Panc1 (cell line): ENCODE measurements at regions not wholly inside any gene's neighbourhood (a gene's known extent, or its start where the extent isn't known, plus 50 kb on each side); places are given as distances from the start of the nearest gene placed in this dataset.

Experiments used
- ATAC-seq: fragments of 200-7000 bp; cut with Tn5 transposase; 2 replicates; pipeline ENCODE4 v1.9.1; 2020; ENCODE audit warnings: mild to moderate bottlenecking, moderate library complexity
- BruUV-seq: library from RNA; stranded (reverse); fragments of 400-500 nt; replicated peaks from 2 replicates; lab custom pipeline; 2021; lab: Mats Ljungman, UMichigan
- CTCF ChIA-PET: fragments of 300-600 bp; sonication (Branson Sonifier 250); formaldehyde crosslinking; loops from one replicate; lab custom pipeline; 2022; ENCODE audit warnings: antibody characterized with exemption; lab: Charles Lee
- POLR2A ChIA-PET: fragments of 300-600 bp; sonication (Branson Sonifier 250); formaldehyde crosslinking; loops from one replicate; lab custom pipeline; 2022; ENCODE audit warnings: antibody characterized with exemption; lab: Charles Lee
- DNase-seq: peaks from one replicate; pipeline ENCODE4 v3.0.0-alpha.2; 2010; ENCODE audit warnings: low read depth, low spot score
- H3K27ac ChIP-seq: 2 replicates; pipeline ENCODE4 v1.5.1; 2011; ENCODE audit warnings: mild to moderate bottlenecking, low read length, inconsistent platforms
- H3K27me3 ChIP-seq: fragments of 200-500 bp; sonication (Bioruptor generic); 2 replicates; pipeline ENCODE4 v1.6.0; 2014; ENCODE audit warnings: low read length, inconsistent platforms; ENCODE audit not compliant: control insufficient read depth, insufficient read depth
- H3K36me3 ChIP-seq: fragments of 200-500 bp; sonication (Bioruptor generic); 2 replicates; pipeline ENCODE4 v1.5.1; 2014; ENCODE audit warnings: inconsistent platforms, mild to moderate bottlenecking, low read length, moderate library complexity; ENCODE audit not compliant: control insufficient read depth, insufficient read depth
- H3K4me1 ChIP-seq: 2 replicates; pipeline ENCODE4 v1.5.1; 2011; ENCODE audit warnings: inconsistent platforms, mild to moderate bottlenecking, low read length, moderate library complexity; ENCODE audit not compliant: control insufficient read depth, insufficient read depth
- H3K4me3 ChIP-seq, 2 experiments: 2 replicates each; pipeline ENCODE4 v1.5.1; 2011 to 2012; ENCODE audit warnings: low read depth in 2 of 2, low read length in 2 of 2, mild to moderate bottlenecking in 2 of 2, inconsistent platforms in 1 of 2, moderate library complexity in 1 of 2
- H3K9me3 ChIP-seq: fragments of 200-500 bp; sonication (Bioruptor generic); 2 replicates; pipeline ENCODE4 v1.5.1; 2014; ENCODE audit warnings: low read depth, mild to moderate bottlenecking, inconsistent platforms, low read length, moderate library complexity; ENCODE audit not compliant: control insufficient read depth, insufficient read depth
- CTCF ChIP-seq: fragments of 450-650 bp; IDR thresholded peaks from 2 replicates; pipeline ENCODE4 v1.5.1; 2017; ENCODE audit warnings: mild to moderate bottlenecking
- POLR2AphosphoS5 ChIP-seq: IDR thresholded peaks from 2 replicates; pipeline ENCODE4 v1.6.1; 2012; ENCODE audit warnings: mild to moderate bottlenecking, low read depth, low read length, moderate library complexity
- REST ChIP-seq, 2 experiments: IDR thresholded peaks; 2 replicates each; pipeline ENCODE4 v1.6.1; 2011 to 2012; ENCODE audit warnings: low read depth in 2 of 2, control low read depth in 1 of 2, low read length in 1 of 2, mild to moderate bottlenecking in 1 of 2, moderate library complexity in 1 of 2; ENCODE audit not compliant: insufficient read depth in 1 of 2
- SIN3A ChIP-seq: IDR thresholded peaks from 2 replicates; pipeline ENCODE4 v1.6.1; 2012; ENCODE audit warnings: low read depth, mild to moderate bottlenecking, low read length, moderate library complexity, borderline replicate concordance; ENCODE audit not compliant: insufficient read depth
- TCF7L2 ChIP-seq: IDR thresholded peaks from 2 replicates; pipeline ENCODE4 v1.6.1; 2011; ENCODE audit warnings: mild to moderate bottlenecking, low read depth, low read length, inconsistent platforms
- in situ Hi-C: cut with HindIII; loops from 2 replicates; pipeline ENCODE4 v1.10.0; 2016; ENCODE audit warnings: low sequenced_read_pairs, low pct_unique_long_range_greater_than_20kb
- intact Hi-C: fragments of 100-400 bp; cut with micrococcal nuclease; formaldehyde crosslinking; loops from one replicate; pipeline ENCODE4 v1.10.0; 2022; ENCODE audit not compliant: unreplicated experiment

GRCh38 chr3:13188975-13189374 lies 115.7 kb upstream of the IQSEC1 start:
- no peaks in the 10 kb centered on the region for H3K27me3 ChIP-seq
- BruUV-seq: no TSS peak
- no peaks in the 10 kb centered on the region for H3K9me3 ChIP-seq
- no peak for ATAC-seq
- intact Hi-C loops (no loop called here), in situ Hi-C loops (no loop called here)
- peaks cover 8% of the 10 kb centered on the region for H3K4me1 ChIP-seq
- CTCF ChIA-PET: no interaction called here
- no peak for DNase-seq
- POLR2A ChIA-PET: no interaction called here
- no peaks in the 10 kb centered on the region for H3K36me3 ChIP-seq
- no peak overlapping the region for H3K27ac ChIP-seq
- TF ChIP-seq CTCF (no peak), TCF7L2 (no peak), POLR2AphosphoS5 (no peak), SIN3A (no peak), REST (IDR thresholded peaks at IDR 0.05; ENCODE audit: insufficient read depth in 1 of 2, low read depth in 2 of 2, low read length in 1 of 2) (no peak)
- H3K4me3 ChIP-seq: no peak overlapping the region

GRCh38 chr3:13188181-13188779 lies 115.1 kb upstream of the IQSEC1 start:
- H3K4me3 ChIP-seq: no peak overlapping the region
- ATAC-seq (no peak), DNase-seq (no peak)
- BruUV-seq: no TSS peak
- H3K27ac ChIP-seq: no peak overlapping the region
- peaks cover under 1% of the 10 kb centered on the region; the same call in 1 of the 2 replicates for H3K4me1 ChIP-seq
- POLR2A ChIA-PET: no interaction called here
- intact Hi-C loops (no loop called here), in situ Hi-C loops (no loop called here)
- no peaks in the 10 kb centered on the region for H3K36me3 ChIP-seq
- no peaks in the 10 kb centered on the region for H3K9me3 ChIP-seq
- CTCF ChIA-PET: interaction anchor here (0.6 kb wide), 1 partner anchor 293 kb away, joined by 3 read pairs; no protein-coding TSS in a partner anchor
- no peaks in the 10 kb centered on the region for H3K27me3 ChIP-seq
- TF ChIP-seq CTCF: no peak
- TF ChIP-seq SIN3A: no peak
- no peak for TF ChIP-seq TCF7L2
